K562 (cell line): ENCODE measurements at regions not wholly inside any gene's neighbourhood (a gene's known extent, or its start where the extent isn't known, plus 50 kb on each side); places are given as distances from the start of the nearest gene placed in this dataset.

Source experiments
- BCL6 ChIP-seq: fragments of 250-450 bp; sonication (Bioruptor Pico); IDR thresholded peaks from 2 replicates; pipeline ENCODE4 v1.4.0; 2020
- CTCF ChIP-seq, 3 experiments: IDR thresholded peaks in 2 of 3; conservative IDR thresholded peaks in 1 of 3; 2 replicates each; pipeline ENCODE4 v1.5.1; 2011 to 2012; ENCODE audit warnings: low read length in 3 of 3, mild to moderate bottlenecking in 3 of 3, control low read depth in 2 of 3, improper control_type of control experiment in 1 of 3, inconsistent platforms in 1 of 3, low read depth in 1 of 3, mixed read lengths in 1 of 3, moderate library complexity in 1 of 3; ENCODE audit not compliant: insufficient read depth in 2 of 3
- EZH2 ChIP-seq: IDR thresholded peaks from 2 replicates; pipeline ENCODE4 v1.6.1; 2012; ENCODE audit warnings: low read depth, mild to moderate bottlenecking, inconsistent platforms, low read length, borderline replicate concordance
- JUN ChIP-seq, 2 experiments: sonication (generic) in 1 of 2; formaldehyde crosslinking in 1 of 2; IDR thresholded peaks; 2 replicates each; pipeline versions ENCODE4 v1.6.1 to v1.8.0; 2012 to 2022; ENCODE audit warnings: borderline replicate concordance in 2 of 2, mild to moderate bottlenecking in 2 of 2, improper control_type of control experiment in 1 of 2, low read depth in 1 of 2, low read length in 1 of 2, missing genetic modification reagents in 1 of 2
- JUND ChIP-seq, 2 experiments: IDR thresholded peaks; 2 replicates in 1 of 2; 3 replicates in 1 of 2; pipeline ENCODE4 v1.6.1; 2011; ENCODE audit warnings: borderline replicate concordance in 2 of 2, low read depth in 2 of 2, low read length in 2 of 2, improper control_type of control experiment in 1 of 2, missing biosample characterization in 1 of 2, missing genetic modification characterization in 1 of 2, missing genetic modification reagents in 1 of 2
- RBM39 ChIP-seq: fragments of 200-400 bp; formaldehyde crosslinking; optimal IDR thresholded peaks from 2 replicates; pipeline ENCODE3; 2018; ENCODE audit warnings: low read depth, low read length
- YY1 ChIP-seq, 3 experiments: IDR thresholded peaks; 2 replicates each; pipeline ENCODE4 v1.6.1; 2011; ENCODE audit warnings: low read length in 2 of 3, mild to moderate bottlenecking in 2 of 3, moderate library complexity in 2 of 3, borderline replicate concordance in 1 of 3, control low read depth in 1 of 3, low read depth in 1 of 3; ENCODE audit not compliant: insufficient read depth in 3 of 3, insufficient replicate concordance in 2 of 3, control insufficient read depth in 1 of 3, insufficient read length in 1 of 3; ENCODE audit errors: extremely low read depth in 1 of 3
- ZNF512 ChIP-seq: IDR thresholded peaks from 2 replicates; pipeline ENCODE4 v1.6.1; 2016; ENCODE audit warnings: missing genetic modification characterization, missing compliant biosample characterization
- ZNF785 ChIP-seq: fragments of 250-450 bp; sonication (Bioruptor Pico); IDR thresholded peaks from 2 replicates; pipeline ENCODE4 v1.4.0; 2020; ENCODE audit warnings: mild to moderate bottlenecking

GRCh38 chr2:54021702-54022101, 50.9 kb upstream of the PSME4 start:
- TF ChIP-seq YY1 (IDR thresholded peaks at IDR 0.05; ENCODE audit: borderline replicate concordance in 1 of 3, control insufficient read depth in 1 of 3, extremely low read depth in 1 of 3, insufficient read depth in 3 of 3, insufficient read length in 1 of 3, insufficient replicate concordance in 2 of 3, low read depth in 1 of 3, low read length in 2 of 3) (no peak), ZNF785 (no peak), RBM39 (no peak), JUN (IDR thresholded peaks at IDR 0.05; ENCODE audit: borderline replicate concordance, low read depth, low read length) (no peak), JUN (CRISPR knock-in tag; IDR thresholded peaks at IDR 0.05; ENCODE audit: borderline replicate concordance) (no peak), CTCF (IDR thresholded peaks at IDR 0.05 in 2 of 3, conservative IDR thresholded peaks at IDR 0.05 in 1 of 3; ENCODE audit: insufficient read depth in 2 of 3, low read depth in 1 of 3, low read length in 3 of 3) (no peak), BCL6 (CRISPR knock-in tag) (no peak), EZH2 (no peak), JUND (IDR thresholded peaks at IDR 0.05; ENCODE audit: borderline replicate concordance, low read depth, low read length) (no peak), JUND (tag; IDR thresholded peaks at IDR 0.05; ENCODE audit: borderline replicate concordance, low read depth, low read length) (no peak), ZNF512 (no peak)
